Tibial artery (tissue), 4 donors: ENCODE measurements at regions not wholly inside any gene's neighbourhood (a gene's known extent, or its start where the extent isn't known, plus 50 kb on each side); places are given as distances from the start of the nearest gene placed in this dataset.

ENCODE experiments used
- DNase-seq, 2 donors: peaks; one replicate each; pipeline ENCODE4 v3.0.0-alpha.2; 2019
- H3K27ac ChIP-seq, 2 donors: fragments of 200-600 bp; sonication (generic) in 1 of 2; 1 replicate in 1 of 2; 2 replicates in 1 of 2; pipeline ENCODE4 v1.5.1; 2018 to 2019; ENCODE audit warnings: mild to moderate bottlenecking in 1 of 2
- H3K27me3 ChIP-seq, 2 donors: fragments of 200-600 bp; sonication (generic) in 1 of 2; one replicate each; pipeline versions ENCODE4 v1.5.1 to v1.6.0; 2016 to 2019
- H3K36me3 ChIP-seq, 3 donors: fragments of 200-600 bp; sonication (generic) in 2 of 3; one replicate each; pipeline ENCODE4 v1.5.1; 2016 to 2019; ENCODE audit warnings: mild to moderate bottlenecking in 2 of 3
- H3K4me1 ChIP-seq, 4 donors: fragments of 200-600 bp; sonication (generic) in 2 of 4; 1 replicate in 3 of 4; 2 replicates in 1 of 4; pipeline ENCODE4 v1.5.1; 2016 to 2019
- H3K4me3 ChIP-seq, 2 donors: fragments of 200-600 bp; sonication (generic) in 1 of 2; 1 replicate in 1 of 2; 2 replicates in 1 of 2; pipeline ENCODE4 v1.5.1; 2018 to 2019; ENCODE audit warnings: mild to moderate bottlenecking in 2 of 2
- H3K9me3 ChIP-seq, 3 donors: fragments of 200-600 bp; sonication (generic) in 1 of 3; one replicate each; pipeline ENCODE4 v1.5.1; 2016 to 2019
- CTCF ChIP-seq, 2 experiments: fragments of 200-600 bp in 1 of 2; fragments of 450-650 bp in 1 of 2; IDR thresholded peaks; one replicate each; pipeline ENCODE4 v1.5.1; 2017 to 2019; ENCODE audit warnings: antibody characterized with exemption in 2 of 2, mild to moderate bottlenecking in 1 of 2, moderate library complexity in 1 of 2
- intact Hi-C: fragments of 100-400 bp; cut with DNase I; formaldehyde crosslinking; loops from one replicate; pipeline ENCODE4 v1.15.0; 2023; ENCODE audit warnings: low total_unique reads

- intact Hi-C loops = no loop called here
- H3K4me3 ChIP-seq = no peak overlapping the region
- H3K4me1 ChIP-seq = no peaks in the 10 kb centered on the region
Measured at GRCh38 chr6:8973395-8973794, 538.0 kb upstream of the SLC35B3 start.

GRCh38 chr6:8969747-8970146 lies 534.4 kb upstream of the SLC35B3 start:
- TF ChIP-seq CTCF (IDR thresholded peaks at IDR 0.05) = no peak
- H3K27me3 ChIP-seq = no peaks in the 10 kb centered on the region
- intact Hi-C loops = no loop called here
- no peaks in the 10 kb centered on the region for H3K4me1 ChIP-seq
- H3K9me3 ChIP-seq = peaks cover 0 to 6% (median 0%) of the 10 kb centered on the region in 3 donors
- H3K27ac ChIP-seq = no peak overlapping the region
- H3K36me3 ChIP-seq = no peaks in the 10 kb centered on the region
- no peak overlapping the region for H3K4me3 ChIP-seq
- no peak for DNase-seq

More at GRCh38 chr6:8973395-8973794, 538.0 kb upstream of the SLC35B3 start:
- Histone ChIP-seq H3K27me3 (no peaks in the 10 kb centered on the region), H3K36me3 (no peaks in the 10 kb centered on the region), H3K9me3 (peaks cover 0 to 6% (median 0%) of the 10 kb centered on the region in 3 donors), H3K27ac (no peak overlapping the region)
- TF ChIP-seq CTCF (IDR thresholded peaks at IDR 0.05) = no peak
- no peak for DNase-seq

- H3K27ac ChIP-seq = no peak overlapping the region
- no peak overlapping the region for H3K4me3 ChIP-seq
- H3K9me3 ChIP-seq = no peaks in the 10 kb centered on the region
- no peaks in the 10 kb centered on the region for H3K36me3 ChIP-seq
- no peak for TF ChIP-seq CTCF (IDR thresholded peaks at IDR 0.05)
- DNase-seq = no peak
- no peaks in the 10 kb centered on the region for H3K4me1 ChIP-seq
- intact Hi-C loops = no loop called here
- H3K27me3 ChIP-seq = no peaks in the 10 kb centered on the region
Measured at GRCh38 chr6:8958894-8959511, 523.7 kb upstream of the SLC35B3 start.

- Histone ChIP-seq H3K4me3 (no peak overlapping the region), H3K27me3 (no peaks in the 10 kb centered on the region), H3K27ac (no peak overlapping the region), H3K4me1 (no peaks in the 10 kb centered on the region), H3K36me3 (no peaks in the 10 kb centered on the region), H3K9me3 (no peaks in the 10 kb centered on the region)
- TF ChIP-seq CTCF (IDR thresholded peaks at IDR 0.05) = no peak
- intact Hi-C loops = no loop called here
- no peak for DNase-seq
Measured at GRCh38 chr6:8953310-8953709, 518.0 kb upstream of the SLC35B3 start.

GRCh38 chr6:8948733-8949132 lies 513.4 kb upstream of the SLC35B3 start:
- no peak overlapping the region for H3K4me3 ChIP-seq
- no peak for TF ChIP-seq CTCF (IDR thresholded peaks at IDR 0.05)
- H3K9me3 ChIP-seq = no peaks in the 10 kb centered on the region
- no peak overlapping the region for H3K27ac ChIP-seq
- no peak for DNase-seq
- H3K4me1 ChIP-seq = no peaks in the 10 kb centered on the region
- H3K27me3 ChIP-seq = no peaks in the 10 kb centered on the region
- no peaks in the 10 kb centered on the region for H3K36me3 ChIP-seq
- intact Hi-C loops = no loop called here

GRCh38 chr6:8947900-8948299 lies 512.6 kb upstream of the SLC35B3 start:
- no peak for DNase-seq
- intact Hi-C loops = no loop called here
- Histone ChIP-seq H3K36me3 (no peaks in the 10 kb centered on the region), H3K27ac (no peak overlapping the region), H3K27me3 (no peaks in the 10 kb centered on the region), H3K4me3 (no peak overlapping the region), H3K9me3 (no peaks in the 10 kb centered on the region), H3K4me1 (no peaks in the 10 kb centered on the region)
- no peak for TF ChIP-seq CTCF (IDR thresholded peaks at IDR 0.05)
